NCI-H2029 treated with DMSO at 0.1 percent for 48 hours (cell line): ENCODE measurements at regions not wholly inside any gene's neighbourhood (a gene's known extent, or its start where the extent isn't known, plus 50 kb on each side); places are given as distances from the start of the nearest gene placed in this dataset.

Experiments used
- DNase-seq: peaks from one replicate; lab custom pipeline; 2025; lab: John Stamatoyannopoulos, UW

DNA sequence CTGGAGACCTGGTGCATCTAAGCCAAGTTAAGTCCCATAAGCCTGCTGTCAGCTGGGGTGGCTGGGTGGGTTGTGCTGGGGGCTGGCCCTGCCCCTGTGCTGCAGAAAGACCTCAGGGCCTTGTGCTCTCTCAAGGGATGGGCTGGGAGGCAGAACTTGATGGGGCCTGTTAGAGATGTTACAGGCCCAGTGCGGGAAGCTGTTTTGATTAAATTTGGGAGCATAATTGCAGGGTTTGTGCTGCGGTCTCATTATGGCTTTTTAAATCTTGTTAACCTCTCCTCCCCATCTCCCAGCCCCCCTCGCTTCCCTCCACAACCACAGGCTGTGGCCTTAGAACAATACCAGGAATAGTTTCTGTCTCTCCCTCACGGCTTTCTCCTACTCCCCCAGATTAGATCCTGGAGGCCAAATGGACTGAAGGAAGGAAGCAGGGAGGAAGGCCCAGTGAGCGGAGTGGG lies 87.6 kb upstream of the TLE3 start:
- no peak for DNase-seq

DNA sequence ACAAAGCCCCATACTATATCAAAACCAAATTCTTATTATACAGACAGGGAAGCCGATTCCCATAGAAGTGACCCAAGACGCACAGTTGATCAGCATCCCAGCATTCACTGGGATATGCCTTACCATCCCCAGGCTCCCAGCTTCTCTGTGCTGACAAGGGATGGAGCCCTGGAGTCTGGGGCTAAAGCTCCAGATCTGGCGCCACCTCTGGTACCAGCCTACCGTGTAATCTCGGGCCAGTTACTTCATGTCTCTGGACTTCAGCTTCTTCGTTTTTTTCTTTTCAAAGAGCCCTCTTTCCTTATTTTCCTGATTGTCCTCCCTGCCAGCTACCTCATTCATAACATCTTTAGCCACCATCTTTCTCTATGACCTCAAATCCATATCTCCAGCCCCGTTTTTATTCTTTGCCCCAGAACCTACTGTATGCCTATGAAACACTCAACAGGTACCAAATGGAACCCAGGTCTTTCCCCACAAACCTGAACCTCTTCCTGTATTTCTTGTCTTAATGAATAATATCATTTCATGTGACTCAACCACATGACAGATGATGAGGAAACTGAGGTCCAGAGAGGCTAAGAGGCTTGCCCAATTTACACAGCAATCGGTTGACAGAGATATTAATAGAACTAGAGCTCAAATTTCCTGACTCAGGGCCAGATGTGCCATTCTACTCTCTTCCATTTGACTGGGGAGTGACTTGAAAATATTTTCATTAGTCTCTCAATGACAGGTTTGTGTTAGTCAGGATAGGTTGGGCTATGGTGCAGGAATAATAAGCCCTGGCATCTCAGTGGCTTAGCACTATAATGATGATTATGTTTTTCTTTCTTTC lies 85.4 kb upstream of the TLE3 start:
- no peak for DNase-seq

DNA sequence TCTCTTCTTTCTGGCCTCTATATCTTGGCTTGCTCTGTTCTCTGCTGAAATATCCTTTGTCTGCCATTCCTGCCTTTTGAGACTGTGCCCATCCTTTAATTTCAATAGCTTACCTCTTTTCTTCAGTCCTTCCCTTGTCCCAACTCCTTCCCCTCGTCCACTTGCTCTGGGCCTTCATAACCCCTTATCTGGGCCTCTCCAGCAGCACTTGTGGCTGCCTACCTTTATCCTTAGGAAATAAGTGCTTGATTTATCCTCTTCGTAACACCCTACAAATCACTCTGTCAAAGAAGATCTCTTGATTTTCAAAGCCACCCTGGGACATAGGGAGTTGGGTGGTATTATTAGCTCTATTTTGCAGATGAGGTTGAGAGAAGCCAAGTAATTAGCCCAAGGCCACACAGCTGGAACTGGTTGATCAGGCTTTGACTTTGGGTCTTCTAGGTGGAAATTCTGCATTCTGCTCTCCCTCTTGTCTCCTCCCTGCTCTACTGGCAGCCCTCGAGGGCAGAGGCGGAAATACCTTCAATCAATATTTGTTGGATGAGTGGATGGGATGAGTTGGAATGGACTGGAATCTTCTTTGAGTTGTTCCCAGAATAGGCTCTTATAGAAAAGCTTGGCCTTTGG lies 84.0 kb upstream of the TLE3 start:
- no peak for DNase-seq

DNA sequence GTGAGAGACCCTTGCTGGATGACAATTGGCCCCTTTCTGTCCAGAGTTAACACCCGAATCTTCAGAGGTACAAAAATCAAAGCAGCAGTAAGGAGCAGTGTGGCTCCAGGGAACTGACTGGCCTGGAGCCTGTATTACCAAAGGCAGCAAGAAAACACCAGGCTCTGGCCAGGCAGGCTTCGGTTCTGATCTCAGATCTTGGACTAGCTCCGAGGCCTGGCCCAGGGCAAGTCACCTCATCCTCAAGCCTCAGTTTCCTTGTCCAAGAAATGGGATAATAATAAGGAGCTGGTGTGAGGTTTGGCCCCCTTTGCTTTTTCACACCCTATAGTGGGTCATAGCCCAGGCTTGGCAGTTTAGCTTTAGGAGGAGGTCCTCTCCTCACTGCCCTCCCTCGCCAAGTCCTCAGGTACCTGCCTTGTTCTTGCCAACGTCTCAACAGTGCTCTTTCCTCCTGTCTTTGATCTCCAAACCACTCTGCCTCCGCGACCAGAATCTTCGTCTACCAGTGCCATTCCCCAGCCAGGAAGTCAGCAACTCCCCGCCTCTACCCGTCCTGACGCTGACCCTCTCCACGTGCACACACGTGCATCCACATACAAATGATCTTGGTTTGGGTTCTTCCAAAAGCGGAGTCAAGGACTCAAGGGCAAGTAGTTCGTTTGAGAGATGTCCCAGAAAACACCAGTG lies 82.6 kb upstream of the TLE3 start:
- DNase-seq: no peak

GRCh38 chr15:70179309-70179892 lies 81.7 kb upstream of the TLE3 start:
- no peak for DNase-seq

DNA sequence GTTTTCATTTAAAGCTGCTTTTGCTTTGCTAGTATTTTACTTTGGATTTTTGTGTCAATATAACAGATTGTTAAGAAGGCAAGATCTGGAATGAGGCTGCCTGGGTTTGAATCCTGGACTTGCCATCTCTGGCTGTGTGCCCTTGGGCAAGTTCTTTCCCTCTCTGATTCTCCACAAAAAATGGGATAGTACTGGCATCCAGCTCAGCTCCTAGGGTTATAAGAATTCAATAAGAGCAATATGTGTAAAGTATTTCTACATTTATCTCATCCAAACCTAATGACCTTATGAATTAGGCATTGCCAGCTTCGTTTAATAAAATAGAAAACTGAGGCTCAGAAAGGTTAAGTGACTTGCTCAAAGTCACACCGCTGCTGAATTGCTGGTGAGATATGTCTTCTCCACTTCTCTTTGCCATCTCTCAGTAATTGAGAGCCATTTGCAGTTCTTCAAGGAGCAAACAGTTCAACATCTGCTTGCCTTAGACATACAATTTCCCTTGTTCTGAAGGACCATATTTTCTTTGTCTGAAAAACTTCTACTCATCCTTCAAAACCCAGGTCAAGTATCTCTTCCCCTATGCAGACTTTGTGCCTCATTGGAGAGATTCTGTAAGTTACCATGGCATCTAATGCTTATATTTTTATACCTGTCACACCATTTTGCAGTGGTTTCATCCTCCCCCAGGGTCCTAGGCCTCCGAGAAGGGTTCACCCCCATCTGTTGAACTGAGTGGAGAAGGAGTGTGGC lies 80.8 kb upstream of the TLE3 start:
- DNase-seq: no peak

DNA sequence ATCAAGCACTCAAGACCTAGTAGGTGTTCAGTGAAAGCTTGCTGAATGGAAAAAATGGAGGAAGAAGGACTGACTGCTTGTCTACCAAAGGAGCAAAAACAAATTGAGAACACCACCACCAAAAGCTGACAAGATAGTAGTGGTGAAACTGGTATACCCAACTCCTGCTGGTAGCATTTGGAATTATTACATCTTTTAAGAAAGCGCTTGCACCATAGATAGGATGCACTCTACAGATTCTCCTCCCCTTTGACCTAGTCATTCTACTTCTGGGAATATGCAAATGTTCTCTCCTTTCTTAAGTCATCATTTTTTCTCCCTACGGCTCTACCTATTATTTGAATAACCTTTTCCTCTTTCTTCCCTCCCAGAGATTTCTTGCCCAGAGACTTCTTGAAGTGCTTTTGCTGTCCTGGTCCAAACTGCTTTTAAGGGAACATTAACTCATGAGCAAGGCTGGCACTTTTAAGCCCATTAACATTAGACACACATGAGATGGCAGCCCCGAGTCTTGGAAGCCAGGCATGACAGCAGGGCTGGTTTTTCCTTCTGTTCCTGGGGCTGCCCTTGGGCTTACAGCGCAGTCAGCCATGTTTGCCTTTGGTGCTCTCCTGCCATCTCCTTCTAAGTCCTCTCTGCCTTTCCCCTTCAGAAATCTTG lies 75.0 kb upstream of the TLE3 start:
- no peak for DNase-seq

DNA sequence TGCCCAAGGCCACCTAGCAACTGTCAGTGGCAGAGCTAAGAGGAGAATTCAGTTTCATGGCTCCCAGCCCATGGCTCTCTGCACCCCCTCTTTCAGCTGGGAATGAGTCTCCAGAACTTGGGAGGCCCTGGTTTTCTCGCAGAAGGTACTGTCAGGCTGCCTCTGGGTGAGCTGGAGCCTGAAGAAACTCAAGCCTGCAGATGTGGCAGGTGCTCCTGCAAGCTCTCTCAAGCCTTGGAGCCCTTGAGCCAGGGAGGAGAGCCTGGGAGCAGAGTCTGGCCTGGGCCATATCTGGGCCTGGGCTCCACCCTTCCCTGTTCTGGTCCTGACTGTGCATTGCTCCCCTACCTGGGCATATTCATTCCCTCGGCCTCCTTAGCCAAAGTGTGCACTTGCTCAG lies 74.4 kb upstream of the TLE3 start:
- DNase-seq: no peak

DNA sequence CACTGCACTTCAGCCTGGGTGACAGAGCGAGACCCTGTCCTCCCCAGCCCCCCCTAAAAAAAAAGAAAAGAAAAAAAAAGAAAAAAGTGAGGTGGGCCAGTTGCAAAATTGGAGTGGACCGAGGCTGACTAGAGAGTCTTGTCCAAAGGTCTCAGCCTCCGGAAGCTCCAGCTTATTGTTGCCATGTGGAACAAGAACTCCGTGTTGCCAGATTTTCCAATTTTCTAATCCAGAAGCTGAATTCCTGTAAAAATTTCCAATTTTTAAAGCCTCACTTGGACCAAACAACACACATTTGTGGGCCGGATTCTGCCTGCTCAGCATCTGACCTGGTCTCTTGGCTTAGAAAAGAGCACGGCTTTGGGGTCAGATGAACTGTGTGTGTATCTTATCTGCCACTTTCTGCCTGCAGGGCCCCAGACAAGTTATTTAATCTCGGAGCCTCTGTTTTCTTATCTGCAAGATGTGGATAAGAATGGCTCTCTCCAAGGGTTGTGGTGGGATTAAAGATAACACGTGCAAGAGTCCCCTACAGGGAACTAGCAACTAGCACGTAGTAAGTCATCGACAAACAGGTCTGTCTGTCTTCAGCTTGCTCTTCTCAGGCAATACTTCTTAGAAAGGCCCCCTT lies 73.7 kb upstream of the TLE3 start:
- DNase-seq: no peak

GRCh38 chr15:70170096-70170699 lies 72.5 kb upstream of the TLE3 start:
- DNase-seq: no peak

- no peak for DNase-seq
These were observed 71.4 kb upstream of the TLE3 start for GRCh38 chr15:70169147-70169546.

- DNase-seq: no peak
These were observed 69.4 kb upstream of the TLE3 start for GRCh38 chr15:70167155-70167554.

GRCh38 chr15:70166506-70167087 lies 68.9 kb upstream of the TLE3 start:
- no peak for DNase-seq

- no peak for DNase-seq
These were observed 68.1 kb upstream of the TLE3 start for GRCh38 chr15:70165716-70166284.

GRCh38 chr15:70164910-70165715 lies 67.4 kb upstream of the TLE3 start:
- no peak for DNase-seq

DNA sequence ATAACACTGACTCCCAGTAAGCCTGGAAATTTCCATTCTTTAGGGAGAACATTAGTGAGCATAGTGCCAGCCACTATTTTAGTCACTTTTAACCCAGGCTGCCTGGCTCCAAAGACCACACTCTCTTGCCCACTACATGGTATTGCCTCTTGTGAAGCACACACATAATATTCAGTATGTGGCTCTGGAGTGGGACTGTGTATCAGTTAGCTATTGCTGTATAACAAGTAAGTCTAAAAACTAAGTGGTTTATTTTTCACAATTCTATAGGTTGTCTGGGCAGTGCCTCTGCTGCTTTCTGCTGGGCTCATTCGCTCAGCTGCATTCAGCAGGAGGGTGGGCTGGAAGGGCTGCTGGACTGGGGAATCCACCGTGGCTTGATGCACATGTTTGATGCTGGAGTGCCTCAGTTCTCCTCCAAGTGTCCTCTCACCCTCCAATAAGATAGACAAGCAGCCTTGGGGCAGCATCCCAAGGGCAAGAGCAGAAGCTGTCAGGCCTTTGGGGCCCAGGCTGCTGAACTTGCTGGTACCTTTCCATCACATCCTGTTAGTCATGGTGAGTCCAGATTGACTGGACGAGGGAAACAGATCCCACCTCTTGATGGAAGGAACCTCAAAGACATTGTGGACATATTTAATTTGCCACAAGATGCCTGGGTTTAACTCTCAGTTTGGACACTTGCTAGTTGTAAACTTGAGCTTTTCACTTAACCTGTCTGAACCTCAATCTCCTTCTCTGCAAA lies 66.6 kb upstream of the TLE3 start:
- no peak for DNase-seq

- no peak for DNase-seq
These were observed 63.3 kb upstream of the TLE3 start for GRCh38 chr15:70160803-70161565.
